HepG2 (cell line): ENCODE measurements at regions not wholly inside any gene's neighbourhood (a gene's known extent, or its start where the extent isn't known, plus 50 kb on each side); places are given as distances from the start of the nearest gene placed in this dataset.

Source experiments
- ATAC-seq: fragments of 200-7000 bp; cut with Tn5 transposase; 3 replicates; pipeline ENCODE4 v1.9.1; 2020; ENCODE audit warnings: mild to moderate bottlenecking, moderate library complexity
- BruUV-seq: library from RNA; stranded (reverse); fragments of 400-500 nt; replicated peaks from 2 replicates; lab custom pipeline; 2021; lab: Mats Ljungman, UMichigan
- CTCF ChIA-PET: fragments of 300-600 bp; formaldehyde crosslinking; extraction: SDS; loops from one replicate; lab custom pipeline; 2021; ENCODE audit warnings: low total read pairs, inconsistent platforms, low intra/inter-chr PET ratio; lab: Yijun Ruan, JAX
- POLR2A ChIA-PET: fragments of 350-600 bp; sonication (Branson Sonifier 250); formaldehyde crosslinking; loops from one replicate; lab custom pipeline; 2020; ENCODE audit warnings: antibody characterized with exemption, inconsistent platforms; lab: Yijun Ruan, JAX
- DNase-seq: peaks from one replicate; pipeline ENCODE4 v3.0.0-alpha.2; 2015; ENCODE audit warnings: low spot score
- FAIRE-seq: peaks from 3 replicates; lab custom pipeline; 2011; peaks lifted over from hg19 to GRCh38; lab: Jason Lieb, UNC
- H2AFZ ChIP-seq: one replicate; pipeline ENCODE4 v1.6.1; 2011; ENCODE audit warnings: low read length, inconsistent platforms
- H3K27ac ChIP-seq: fragments of 300-600 bp; 3 replicates; pipeline ENCODE4 v1.8.0; 2011; ENCODE audit warnings: mixed run types, mild to moderate bottlenecking, mixed read lengths, low read length, inconsistent platforms; ENCODE audit not compliant: insufficient read depth; ENCODE audit errors: extremely low read length
- H3K27me3 ChIP-seq, 2 experiments: fragments of 200-600 bp in 1 of 2; 2 replicates in 1 of 2; 3 replicates in 1 of 2; pipeline versions ENCODE4 v1.6.0 to v1.8.0; 2011; ENCODE audit warnings: low read length in 2 of 2, mild to moderate bottlenecking in 2 of 2, moderate library complexity in 2 of 2, inconsistent platforms in 1 of 2; ENCODE audit not compliant: insufficient read depth in 2 of 2, control insufficient read depth in 1 of 2
- H3K36me3 ChIP-seq, 2 experiments: fragments of 200-600 bp in 1 of 2; replicated peaks in 1 of 2; 2 replicates in 1 of 2; 3 replicates in 1 of 2; pipeline versions ENCODE4 v1.5.1 to v1.8.0; 2011; ENCODE audit warnings: low read length in 2 of 2, inconsistent platforms in 1 of 2; ENCODE audit not compliant: insufficient read depth in 2 of 2, control insufficient read depth in 1 of 2
- H3K4me1 ChIP-seq: 2 replicates; pipeline ENCODE4 v1.5.1; 2012; ENCODE audit warnings: low read length, inconsistent platforms; ENCODE audit not compliant: insufficient read depth
- H3K4me2 ChIP-seq: 2 replicates; pipeline ENCODE4 v1.6.0; 2011; ENCODE audit warnings: low read depth, low read length, inconsistent platforms
- H3K4me3 ChIP-seq, 3 experiments: fragments of 200-600 bp in 1 of 3; sonication (generic), shearing (Covaris generic) in 1 of 3; replicated peaks in 1 of 3; 2 replicates each; pipeline ENCODE4 v1.5.1; 2011 to 2016; ENCODE audit warnings: low read length in 3 of 3, inconsistent platforms in 2 of 3, low read depth in 2 of 3, mild to moderate bottlenecking in 2 of 3, control low read depth in 1 of 3, mixed read lengths in 1 of 3; ENCODE audit not compliant: insufficient read depth in 1 of 3
- H3K79me2 ChIP-seq: one replicate; pipeline ENCODE4 v1.6.1; 2011; ENCODE audit warnings: low read length, inconsistent platforms; ENCODE audit not compliant: insufficient read depth
- H3K9ac ChIP-seq: 2 replicates; pipeline ENCODE4 v1.6.0; 2011; ENCODE audit warnings: mild to moderate bottlenecking, low read depth, low read length, inconsistent platforms; ENCODE audit not compliant: insufficient read depth
- H3K9me3 ChIP-seq: 2 replicates; pipeline ENCODE4 v1.5.1; 2012; ENCODE audit warnings: mild to moderate bottlenecking, low read length
- H4K20me1 ChIP-seq: 2 replicates; pipeline ENCODE4 v1.6.0; 2011; ENCODE audit warnings: inconsistent platforms, mild to moderate bottlenecking, low read length, moderate library complexity; ENCODE audit not compliant: insufficient read depth
- AHDC1 ChIP-seq: sonication (generic); formaldehyde crosslinking; IDR thresholded peaks from 2 replicates; pipeline ENCODE4 v1.5.1; 2020; ENCODE audit warnings: mild to moderate bottlenecking, missing genetic modification reagents, borderline replicate concordance
- GABPA ChIP-seq, 2 experiments: IDR thresholded peaks; 2 replicates each; pipeline ENCODE4 v1.6.1; 2011 to 2016; ENCODE audit warnings: low read depth in 2 of 2, low read length in 1 of 2, missing biosample characterization in 1 of 2, missing genetic modification characterization in 1 of 2
- HOXD1 ChIP-seq: sonication (generic); formaldehyde crosslinking; IDR thresholded peaks from 2 replicates; pipeline ENCODE4 v1.5.0; 2020; ENCODE audit warnings: missing genetic modification reagents
- THYN1 ChIP-seq: sonication (generic); formaldehyde crosslinking; IDR thresholded peaks from 2 replicates; pipeline ENCODE4 v1.8.1; 2023; ENCODE audit warnings: low read depth, mild to moderate bottlenecking, moderate library complexity, missing genetic modification reagents, borderline replicate concordance
- WGBS: methylation state at CpG from one replicate; pipeline ENCODE4 v1.1.6; 2017; ENCODE audit warnings: low lambda C conversion rate; 5-methylcytosine and 5-hydroxymethylcytosine counted together
- in situ Hi-C: cut with HindIII; loops from 2 replicates; pipeline ENCODE4 v1.10.0; 2017; ENCODE audit warnings: low pct_unique_long_range_greater_than_20kb; ENCODE audit not compliant: extremely low pct_ligation_motif_present
- intact Hi-C: fragments of 100-400 bp; cut with micrococcal nuclease; formaldehyde crosslinking; loops from one replicate; pipeline ENCODE4 v1.10.0; 2022; ENCODE audit not compliant: unreplicated experiment

- TF ChIP-seq GABPA (IDR thresholded peaks at IDR 0.05; ENCODE audit: low read depth, low read length) (no peak), GABPA (CRISPR knock-in tag; IDR thresholded peaks at IDR 0.05; ENCODE audit: low read depth) (no peak), THYN1 (CRISPR knock-in tag) (no peak)
- Histone ChIP-seq H3K27me3 (peaks cover 0 to 23% of the 10 kb centered on the region in 2 experiments; a peak in 2 of 5 replicates), H3K27ac (no peak overlapping the region), H3K9me3 (no peaks in the 10 kb centered on the region), H3K9ac (no peak overlapping the region), H3K79me2 (no peaks in the 10 kb centered on the region), H3K4me1 (no peaks in the 10 kb centered on the region), H3K4me2 (no peak overlapping the region), H2AFZ (no peak overlapping the region), H4K20me1 (no peaks in the 10 kb centered on the region), H3K36me3 (no peaks in the 10 kb centered on the region), H3K4me3 (no peak overlapping the region)
- BruUV-seq, result no TSS peak
- FAIRE-seq (no peak), ATAC-seq (no peak), DNase-seq (no peak)
- WGBS, result 4% methylated on average over 2 of the region's 2 CpGs
- intact Hi-C loops, result loop anchor here (5.0 kb wide), 1 partner anchor 363 kb away; no protein-coding TSS in a partner anchor
- ChIA-PET POLR2A (no interaction called here), CTCF (interaction anchor here (1.7 kb wide), 1 partner anchor 1217 kb away, joined by 8 read pairs; no protein-coding TSS in a partner anchor)
- in situ Hi-C loops, result loop anchor here (25.0 kb wide), 1 partner anchor 1217 kb away; no protein-coding TSS in a partner anchor
Measured at GRCh38 chr18:73979742-73980141, 167.9 kb downstream of the FBXO15 start.

GRCh38 chr18:73976433-73976832, 171.2 kb downstream of the FBXO15 start:
- intact Hi-C loops, result no loop called here
- Histone ChIP-seq H3K79me2 (no peaks in the 10 kb centered on the region), H3K4me2 (no peak overlapping the region), H3K9me3 (no peaks in the 10 kb centered on the region), H3K27ac (no peak overlapping the region), H3K36me3 (no peaks in the 10 kb centered on the region), H2AFZ (no peak overlapping the region), H3K27me3 (peaks cover 0 to 26% of the 10 kb centered on the region in 2 experiments; a peak in 2 of 5 replicates), H4K20me1 (no peaks in the 10 kb centered on the region), H3K4me1 (no peaks in the 10 kb centered on the region), H3K4me3 (no peak overlapping the region), H3K9ac (no peak overlapping the region)
- no peak for ATAC-seq
- TF ChIP-seq AHDC1 (CRISPR knock-in tag), result no peak
- no peak for TF ChIP-seq HOXD1
- no peak for DNase-seq
- POLR2A ChIA-PET, result no interaction called here
- BruUV-seq, result no TSS peak
- FAIRE-seq, result no peak
- WGBS, result 16% methylated on average over 3 of the region's 3 CpGs
- CTCF ChIA-PET, result no interaction called here
- in situ Hi-C loops, result loop anchor here (25.0 kb wide), 1 partner anchor 1214 kb away; no protein-coding TSS in a partner anchor
